AG04449 (cell line): ENCODE measurements at regions not wholly inside any gene's neighbourhood (a gene's known extent, or its start where the extent isn't known, plus 50 kb on each side); places are given as distances from the start of the nearest gene placed in this dataset.

ENCODE experiments used
- CTCF ChIA-PET: fragments of 350-600 bp; formaldehyde crosslinking; extraction: SDS; loops from one replicate; lab custom pipeline; 2021; ENCODE audit warnings: antibody characterized with exemption; lab: Yijun Ruan, JAX
- POLR2A ChIA-PET: fragments of 400-600, 350-600 bp; formaldehyde crosslinking; extraction: SDS; loops from one replicate; lab custom pipeline; 2020; ENCODE audit warnings: antibody characterized with exemption, inconsistent platforms; lab: Yijun Ruan, JAX
- DNase-seq: peaks from one replicate; pipeline ENCODE4 v3.0.0-alpha.2; 2010; ENCODE audit warnings: low read depth, low spot score
- H3K4me3 ChIP-seq: 2 replicates; pipeline ENCODE4 v1.5.1; 2011; ENCODE audit warnings: low read depth, mild to moderate bottlenecking, control low read depth, low read length
- TF ChIP-seq, protein P1 (sequence below): IDR thresholded peaks from one replicate; pipeline ENCODE4 v1.5.1; 2011; ENCODE audit warnings: mild to moderate bottlenecking, moderate library complexity, low read length, control low read depth, inconsistent platforms; ENCODE audit not compliant: insufficient read depth; ENCODE audit errors: missing control alignments

DNA sequence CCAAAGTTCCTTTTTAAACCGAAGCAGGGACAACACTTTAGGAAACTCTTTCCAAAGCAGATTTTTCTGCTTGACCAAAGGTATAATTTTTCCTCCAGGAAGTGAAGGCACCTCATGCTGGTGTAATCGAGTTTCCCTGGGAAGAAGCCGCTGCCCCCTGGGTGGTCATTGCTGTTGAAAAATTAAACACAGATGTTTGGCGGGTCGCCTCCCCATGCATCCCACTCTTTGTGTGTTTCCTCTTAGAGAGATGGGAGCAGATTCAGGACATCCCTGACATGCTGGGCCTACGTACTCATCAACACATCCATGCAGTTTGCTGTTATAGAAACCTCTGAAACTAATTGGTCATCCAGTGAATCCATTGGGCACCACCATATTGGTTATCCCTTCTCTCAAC is 179.2 kb upstream of the HCCS start:
- no peak for DNase-seq
- CTCF ChIA-PET, result no interaction called here
- TF ChIP-seq, protein P1, sequence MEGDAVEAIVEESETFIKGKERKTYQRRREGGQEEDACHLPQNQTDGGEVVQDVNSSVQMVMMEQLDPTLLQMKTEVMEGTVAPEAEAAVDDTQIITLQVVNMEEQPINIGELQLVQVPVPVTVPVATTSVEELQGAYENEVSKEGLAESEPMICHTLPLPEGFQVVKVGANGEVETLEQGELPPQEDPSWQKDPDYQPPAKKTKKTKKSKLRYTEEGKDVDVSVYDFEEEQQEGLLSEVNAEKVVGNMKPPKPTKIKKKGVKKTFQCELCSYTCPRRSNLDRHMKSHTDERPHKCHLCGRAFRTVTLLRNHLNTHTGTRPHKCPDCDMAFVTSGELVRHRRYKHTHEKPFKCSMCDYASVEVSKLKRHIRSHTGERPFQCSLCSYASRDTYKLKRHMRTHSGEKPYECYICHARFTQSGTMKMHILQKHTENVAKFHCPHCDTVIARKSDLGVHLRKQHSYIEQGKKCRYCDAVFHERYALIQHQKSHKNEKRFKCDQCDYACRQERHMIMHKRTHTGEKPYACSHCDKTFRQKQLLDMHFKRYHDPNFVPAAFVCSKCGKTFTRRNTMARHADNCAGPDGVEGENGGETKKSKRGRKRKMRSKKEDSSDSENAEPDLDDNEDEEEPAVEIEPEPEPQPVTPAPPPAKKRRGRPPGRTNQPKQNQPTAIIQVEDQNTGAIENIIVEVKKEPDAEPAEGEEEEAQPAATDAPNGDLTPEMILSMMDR, result no peak
- POLR2A ChIA-PET, result no interaction called here
- no peak overlapping the region for H3K4me3 ChIP-seq

DNA sequence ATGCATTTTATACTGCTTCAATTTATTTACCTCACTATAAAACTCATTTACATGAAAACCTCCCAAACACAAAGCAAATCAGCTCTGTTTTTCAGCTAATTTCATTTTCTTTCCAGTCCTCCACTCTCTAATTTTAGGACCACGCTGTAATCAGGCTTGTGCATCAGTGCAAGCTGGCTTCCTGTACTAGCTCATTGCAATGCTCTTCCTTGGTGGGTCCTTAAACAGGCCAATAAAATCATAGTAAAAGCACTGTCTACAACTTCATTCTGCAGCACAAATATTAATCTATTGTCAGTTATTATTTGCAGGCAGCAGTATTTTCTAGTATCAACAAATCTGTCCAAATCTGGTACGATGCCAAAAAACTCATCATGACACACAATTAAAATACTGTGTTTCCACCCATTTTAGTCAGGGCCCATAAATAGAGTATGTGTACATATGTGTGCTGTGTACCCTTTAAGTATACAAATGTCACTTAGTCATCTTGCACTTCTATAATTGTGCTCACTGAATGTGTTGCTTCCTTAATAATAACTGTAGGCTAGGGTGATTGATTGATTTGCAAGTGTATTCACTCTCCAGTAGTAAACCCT is 178.2 kb upstream of the HCCS start:
- POLR2A ChIA-PET, result no interaction called here
- no peak for DNase-seq
- CTCF ChIA-PET, result no interaction called here
- no peak overlapping the region for H3K4me3 ChIP-seq
- TF ChIP-seq, protein P1, result no peak

DNA sequence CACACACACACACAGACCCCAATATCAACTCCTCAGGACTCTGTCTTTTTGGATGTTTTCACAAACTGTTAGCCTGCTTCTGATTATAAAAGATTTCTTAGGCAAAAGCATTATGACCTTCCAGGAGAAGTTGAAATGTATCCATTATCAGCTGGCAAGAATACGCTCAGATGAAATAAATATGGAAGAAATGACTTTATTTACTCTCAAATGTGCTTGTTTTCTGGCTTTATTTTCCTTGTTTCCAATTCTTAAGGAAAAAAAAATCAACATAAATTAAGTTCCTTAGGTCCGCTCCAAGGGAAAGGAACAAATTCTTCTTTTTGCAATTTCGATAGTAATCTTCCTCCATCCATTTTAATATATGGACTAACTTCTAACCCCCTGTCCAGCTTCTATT is 175.6 kb upstream of the HCCS start:
- no peak overlapping the region for H3K4me3 ChIP-seq
- TF ChIP-seq, protein P1, result no peak
- ChIA-PET CTCF (no interaction called here), POLR2A (no interaction called here)
- DNase-seq, result no peak

DNA sequence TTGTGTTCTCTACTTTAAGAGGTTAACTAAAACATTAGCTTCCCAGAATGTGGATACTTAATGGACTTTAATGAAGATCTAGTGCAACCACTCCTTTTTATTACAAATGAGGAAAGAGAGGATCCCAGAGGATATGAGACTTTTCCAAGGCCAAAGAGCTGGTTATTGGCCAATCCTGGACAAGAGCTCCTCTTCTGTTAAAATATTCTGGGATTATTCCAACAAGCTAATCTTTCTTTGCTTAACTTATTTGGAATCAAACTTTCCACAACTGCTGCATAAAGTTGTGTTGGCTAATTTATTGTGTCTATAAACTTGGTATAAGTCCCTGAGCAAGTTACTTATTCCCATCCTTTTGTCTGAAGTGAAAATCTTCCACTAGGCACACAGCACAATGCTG is 174.2 kb upstream of the HCCS start:
- TF ChIP-seq, protein P1, result no peak
- POLR2A ChIA-PET, result no interaction called here

DNA sequence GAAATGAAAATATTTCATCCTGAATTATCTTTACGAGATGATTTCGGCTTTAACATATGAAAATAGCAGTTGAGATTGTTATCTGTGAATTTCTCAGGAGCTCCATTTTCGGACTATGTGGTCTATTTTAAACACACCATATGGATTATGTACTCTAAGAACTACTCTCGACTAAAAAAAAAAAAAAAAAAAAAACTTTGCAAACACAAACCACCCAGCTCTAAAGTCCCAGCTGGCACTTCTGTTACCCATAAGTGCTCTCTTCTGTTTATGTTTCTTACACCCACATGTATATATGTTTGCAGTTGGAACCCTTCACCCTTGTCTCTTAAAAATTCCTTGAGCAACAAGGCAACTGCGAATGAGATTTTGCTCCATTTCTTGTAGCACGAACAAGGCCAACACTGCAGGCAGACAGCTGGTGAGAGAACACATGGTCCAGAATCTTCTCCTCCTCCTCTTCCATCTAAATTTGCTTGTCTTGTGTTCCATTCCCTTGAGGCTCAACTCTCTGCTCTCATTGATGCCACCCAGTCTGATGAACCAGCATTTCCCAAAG is 172.7 kb upstream of the HCCS start:
- ChIA-PET CTCF (no interaction called here), POLR2A (no interaction called here)
- no peak for DNase-seq
- no peak overlapping the region for H3K4me3 ChIP-seq
- TF ChIP-seq, protein P1, result no peak

More for the DNA sequence above, 174.2 kb upstream of the HCCS start:
- CTCF ChIA-PET, result no interaction called here
- no peak for DNase-seq
- no peak overlapping the region for H3K4me3 ChIP-seq

DNA sequence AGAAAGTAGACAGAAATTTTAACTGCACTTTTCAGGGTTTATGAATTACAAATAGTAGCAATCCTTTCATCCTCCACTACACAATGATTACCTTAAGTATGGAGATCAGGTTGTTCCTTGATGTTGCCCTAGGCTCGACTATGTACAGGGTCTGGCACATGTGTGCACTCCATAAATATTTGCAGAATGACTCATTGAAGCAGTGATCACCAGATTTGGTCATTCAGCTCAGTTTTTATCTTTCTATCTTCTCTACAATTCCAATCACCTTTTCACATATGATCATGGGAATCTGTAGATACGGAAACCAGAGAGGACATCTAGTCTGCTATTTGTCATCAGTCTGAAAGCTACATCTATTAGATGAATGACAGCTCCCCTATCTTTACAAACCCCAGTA is 171.7 kb upstream of the HCCS start:
- ChIA-PET POLR2A (no interaction called here), CTCF (no interaction called here)
- no peak for DNase-seq
- no peak overlapping the region for H3K4me3 ChIP-seq
- TF ChIP-seq, protein P1, result no peak
